ENCODE measurements at regions not wholly inside any gene's neighbourhood (a gene's known extent, or its start where the extent isn't known, plus 50 kb on each side); places are given as distances from the start of the nearest gene placed in this dataset.

- Histone ChIP-seq H3K27me3 (ENCODE audit: insufficient read depth, low read length) (no peaks in the 10 kb centered on the region), H3K23ac (ENCODE audit: insufficient read length, low read depth, low read length) (no peak overlapping the region), H4K20me1 (ENCODE audit: control insufficient read depth, insufficient read depth, insufficient read length) (no peaks in the 10 kb centered on the region), H3K79me1 (ENCODE audit: insufficient read depth, low read depth, low read length, poor library complexity, severe bottlenecking) (peaks cover 2% of the 10 kb centered on the region), H3T11ph (ENCODE audit: low read length) (no peak overlapping the region), H2BK5ac (ENCODE audit: insufficient read length, low read length) (no peak overlapping the region), H3K9me3 (ENCODE audit: control insufficient read depth, low read depth, low read length) (no peaks in the 10 kb centered on the region), H2BK15ac (ENCODE audit: low read depth, low read length) (no peak overlapping the region), H3K56ac (ENCODE audit: insufficient read length, low read depth, low read length) (no peak overlapping the region), H2AFZ (ENCODE audit: low read length) (no peak overlapping the region), H3K79me2 (ENCODE audit: insufficient read depth, low read length) (no peaks in the 10 kb centered on the region), H3K4ac (ENCODE audit: low read depth, low read length) (no peak overlapping the region), H4K91ac (ENCODE audit: insufficient read length, low read depth, low read length) (no peak overlapping the region), H2BK12ac (ENCODE audit: insufficient read length, low read depth, low read length) (no peak overlapping the region), H3K18ac (ENCODE audit: insufficient read length, low read depth, low read length) (no peak overlapping the region), H3K4me2 (ENCODE audit: insufficient read depth, insufficient read length, low read length) (no peak overlapping the region), H3K4me1 (ENCODE audit: insufficient read depth, low read length) (no peaks in the 10 kb centered on the region), H3K9ac (ENCODE audit: extremely low read depth, insufficient read length, low read length) (no peak overlapping the region), H4K8ac (replicated peaks; ENCODE audit: insufficient read length, low read depth, low read length) (no peak overlapping the region), H4K5ac (ENCODE audit: insufficient read length, low read depth, low read length) (no peak overlapping the region), H3K27ac (ENCODE audit: insufficient read length, low read depth, low read length) (no peak overlapping the region), H2BK20ac (ENCODE audit: low read depth, low read length, poor library complexity, severe bottlenecking) (no peak overlapping the region), H2AK5ac (ENCODE audit: insufficient read length, low read length) (no peak overlapping the region), H3K23me2 (ENCODE audit: insufficient read length, low read depth, low read length, poor library complexity, severe bottlenecking) (no peaks in the 10 kb centered on the region), H3K14ac (ENCODE audit: insufficient read depth, low read length) (no peak overlapping the region), H2BK120ac (ENCODE audit: low read depth, low read length, poor library complexity, severe bottlenecking) (no peak overlapping the region)
- TF ChIP-seq CTCF (conservative IDR thresholded peaks at IDR 0.05): peak; percentile 59
- peak; percentile 41 for DNase-seq
- WGBS (ENCODE audit: extremely low coverage, insufficient read length, low lambda C conversion rate): no CpG with 5 or more reads among the region's 5 CpGs
- H3K4me1 Mint-ChIP-seq: 0 out of 4 replicates have a peak, but pooled peaks cover 0 to under 1% of the 10 kb centered on the region in 2 experiments
- H3K9me3 Mint-ChIP-seq: no peaks in the 10 kb centered on the region; a peak in 1 of 5 replicates
- H3K4me3 Mint-ChIP-seq: no peak overlapping the region
- H3K27ac Mint-ChIP-seq: no peak overlapping the region
- H3K27me3 Mint-ChIP-seq (ENCODE audit: low read depth): peaks cover 2% of the 10 kb centered on the region
- no peaks in the 10 kb centered on the region for H3K36me3 Mint-ChIP-seq (ENCODE audit: insufficient read depth in 1 of 3, low read depth in 3 of 3)
Observed at GRCh38 chr2:173431191-173431590, 76.5 kb downstream of the CDCA7 start.
